Left ventricle myocardium superior (tissue), 1 donor: ENCODE measurements at regions not wholly inside any gene's neighbourhood (a gene's known extent, or its start where the extent isn't known, plus 50 kb on each side); places are given as distances from the start of the nearest gene placed in this dataset.

ENCODE experiments used
- ATAC-seq: fragments of 200-7000 bp; cut with Tn5 transposase; one replicate; pipeline ENCODE4 v1.9.1; 2020; ENCODE audit warnings: mild to moderate bottlenecking, moderate library complexity
- DNase-seq: peaks from one replicate; pipeline ENCODE4 v3.0.0-alpha.2; 2020
- intact Hi-C: fragments of 100-400 bp; cut with micrococcal nuclease; formaldehyde crosslinking; loops from one replicate; pipeline ENCODE4 v1.11.0; 2022
- donor health status: DM: no; HTN: yes; CAD: no; lungs with severe emphysema.

DNA sequence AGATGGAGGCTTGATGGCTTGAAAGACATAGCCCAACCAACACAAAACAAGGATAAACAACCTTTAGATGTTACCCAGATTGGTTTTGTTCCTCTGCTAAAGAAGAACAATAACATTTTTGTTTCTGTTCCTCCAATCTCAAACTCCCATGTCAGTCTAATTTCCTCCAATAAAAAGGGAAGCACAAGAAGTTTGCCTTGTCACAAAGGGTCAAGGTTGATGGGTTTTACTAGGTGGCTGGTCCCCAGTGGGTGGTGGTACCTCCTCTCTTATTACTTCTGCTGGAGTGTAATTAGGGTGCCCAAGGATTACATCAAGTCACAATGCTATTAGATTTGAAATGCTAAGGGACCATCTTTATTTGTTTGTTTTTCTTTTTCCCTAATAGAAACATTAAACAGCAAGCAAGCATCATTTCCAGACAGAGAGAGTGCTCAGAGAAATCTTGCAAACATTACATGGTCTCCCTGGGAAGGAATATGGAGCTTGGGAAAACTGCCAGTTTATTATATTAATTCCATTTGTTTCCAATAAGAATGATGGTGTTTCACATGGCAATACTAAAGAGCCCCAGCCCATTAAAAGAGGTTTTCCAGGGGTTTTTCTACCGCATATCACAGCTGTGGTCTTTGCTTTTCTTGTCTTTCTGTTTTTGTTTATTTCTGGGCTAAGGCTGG, 78.3 kb upstream of the AOAH start:
- DNase-seq (no peak), ATAC-seq (no peak)
- intact Hi-C loops: no loop called here

DNA sequence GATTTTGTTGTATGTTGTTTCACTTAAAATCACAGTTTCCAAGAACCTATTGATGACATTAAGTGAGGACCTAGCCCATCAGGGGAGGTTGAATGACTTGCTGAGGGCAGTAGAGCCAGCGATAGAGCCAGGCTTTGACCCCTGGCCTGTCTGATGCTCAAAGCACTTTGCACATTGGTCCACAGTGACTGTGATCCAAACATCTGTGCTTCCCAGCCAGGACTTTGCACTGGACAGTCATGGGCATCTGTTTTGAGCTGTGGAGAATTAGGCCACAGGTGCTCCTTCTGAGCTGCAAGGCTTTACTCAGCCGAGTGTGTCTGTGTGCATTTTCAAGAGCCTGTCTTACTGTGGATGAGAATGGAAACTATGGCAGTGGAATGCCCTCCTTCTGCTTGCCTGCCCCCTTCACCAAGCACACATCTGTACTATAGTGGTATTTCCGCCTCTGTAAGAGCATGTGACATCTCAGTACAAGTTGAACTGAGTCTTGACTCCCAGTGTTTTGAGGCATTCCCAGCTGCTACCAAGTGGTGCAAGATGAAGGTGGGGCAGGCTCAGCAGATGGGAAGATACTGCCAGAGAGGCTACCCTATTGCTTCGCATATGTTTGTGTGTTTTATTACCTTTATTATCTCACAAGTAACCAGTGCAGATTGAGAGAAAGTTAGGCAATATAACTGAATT, 72.7 kb upstream of the AOAH start:
- ATAC-seq (no peak), DNase-seq (no peak)
- intact Hi-C loops: no loop called here

DNA sequence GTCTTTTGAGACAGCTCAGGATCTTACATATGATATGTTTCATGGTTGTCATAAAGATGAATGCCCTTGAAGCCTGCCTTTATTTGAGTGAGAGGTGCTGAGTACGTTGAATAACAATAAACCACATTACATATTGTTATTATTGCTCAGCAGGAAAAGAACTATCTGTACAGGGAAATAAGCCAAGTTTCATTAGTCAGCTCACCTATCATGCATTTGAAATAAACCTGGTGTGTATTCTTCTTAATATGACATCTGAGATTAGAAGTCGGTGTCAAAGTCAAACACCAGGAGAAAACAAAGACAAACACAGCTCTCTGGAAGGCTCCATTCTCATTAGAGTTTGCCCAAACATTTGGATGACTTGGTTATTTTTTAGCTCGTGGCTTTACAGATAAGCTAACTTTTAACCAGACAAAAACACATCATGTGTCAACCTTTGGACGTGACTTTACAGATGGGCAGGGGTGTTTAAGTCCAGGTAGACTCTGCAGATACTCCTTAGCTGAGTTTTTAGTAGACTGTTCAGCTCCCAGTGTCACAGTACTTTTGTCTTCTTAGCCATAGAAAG, 71.2 kb upstream of the AOAH start:
- ATAC-seq: no peak
- no peak for DNase-seq
- intact Hi-C loops: no loop called here

DNA sequence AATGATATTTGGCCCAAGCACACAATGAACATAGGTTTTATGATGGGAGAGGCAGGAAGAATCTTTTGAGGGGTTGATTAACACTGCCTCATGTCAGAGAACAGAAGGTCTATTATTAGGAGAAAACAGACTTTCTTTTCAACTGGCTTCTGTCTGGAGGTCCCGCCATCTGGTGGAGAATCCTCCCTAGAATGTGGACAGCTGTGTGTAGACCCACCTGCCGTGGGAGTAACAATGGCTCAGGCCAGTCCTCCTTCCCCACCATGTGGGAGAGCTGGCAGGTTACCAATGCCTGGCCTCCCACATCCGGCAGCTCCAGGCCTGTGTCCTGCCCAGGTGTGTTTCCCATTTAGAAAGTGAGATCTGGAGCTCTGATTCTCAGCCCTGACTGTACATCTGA, 70.4 kb upstream of the AOAH start:
- ATAC-seq (no peak), DNase-seq (no peak)

DNA sequence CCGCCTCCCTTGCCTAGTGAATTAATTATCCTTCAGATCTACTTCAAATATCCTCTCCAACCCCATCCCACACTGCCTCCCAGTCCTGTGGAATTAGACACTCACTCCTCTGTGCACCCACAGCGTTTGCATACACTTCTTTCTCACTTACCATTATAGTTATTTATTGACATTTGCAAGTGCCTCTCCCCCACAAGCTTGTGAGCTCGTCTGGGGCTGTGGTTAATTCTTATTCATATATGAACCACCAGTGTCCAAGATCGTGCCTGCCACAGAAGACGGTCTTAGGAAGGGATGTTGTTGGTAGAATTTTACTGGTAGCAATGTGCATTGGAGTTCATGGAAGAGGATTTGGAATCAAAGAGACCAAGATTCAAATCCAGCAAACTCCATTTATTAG, 68.1 kb upstream of the AOAH start:
- ATAC-seq (no peak), DNase-seq (no peak)
- intact Hi-C loops: no loop called here

More for the DNA sequence above, 70.4 kb upstream of the AOAH start:
- intact Hi-C loops: no loop called here

DNA sequence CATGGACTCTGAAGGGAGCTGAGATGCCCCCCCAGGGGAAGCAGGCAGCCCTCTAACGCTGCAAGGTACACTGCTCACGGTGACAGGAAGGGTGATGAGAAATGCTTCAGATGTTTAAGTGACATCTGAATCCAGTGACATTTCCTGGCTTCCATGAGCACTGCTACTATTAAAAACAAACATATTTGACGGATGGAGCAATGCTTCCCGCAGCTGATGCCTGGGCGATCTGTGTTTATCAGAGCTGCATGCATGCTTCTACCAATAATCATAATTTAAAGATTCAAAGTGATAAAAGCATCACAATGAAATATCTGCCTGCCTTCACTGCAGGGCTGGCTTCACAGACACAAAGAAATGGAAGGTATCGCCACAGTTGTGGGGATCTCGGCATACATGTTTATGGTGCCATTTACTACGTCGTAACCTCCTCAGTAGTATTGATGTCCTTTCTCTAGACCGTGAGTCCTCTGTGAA, 66.1 kb upstream of the AOAH start:
- ATAC-seq (no peak), DNase-seq (no peak)
- intact Hi-C loops: no loop called here

DNA sequence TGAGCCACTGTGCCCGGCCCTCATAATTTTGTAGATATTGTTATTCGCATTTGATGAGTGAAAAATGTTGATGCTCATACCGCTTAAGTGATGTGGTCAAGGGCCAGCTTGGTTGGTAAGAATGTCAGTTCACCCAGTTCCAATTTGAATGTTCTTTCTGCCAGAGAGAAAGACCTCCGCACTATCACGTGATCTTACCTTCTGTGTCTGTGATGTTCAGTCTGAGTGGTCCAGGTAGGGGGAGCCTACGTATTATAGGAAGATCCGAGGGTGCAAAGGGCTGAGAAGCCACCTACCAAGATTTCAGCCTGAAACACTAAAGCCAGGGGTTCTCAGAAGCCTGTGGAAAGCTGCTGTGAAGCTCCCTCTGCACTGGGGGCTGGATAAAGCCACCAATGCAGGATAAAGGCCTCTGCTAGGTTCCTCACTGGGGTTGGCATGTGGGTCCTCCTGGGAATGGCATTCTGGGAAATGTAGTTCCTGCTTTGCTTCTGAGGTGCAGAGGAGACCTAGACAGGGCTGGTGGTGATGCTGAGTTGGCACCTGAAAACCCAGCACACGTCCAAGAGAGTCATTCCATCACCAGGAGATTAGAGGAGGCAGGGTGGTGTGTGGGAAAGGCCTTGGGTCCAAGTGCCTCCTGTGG, 64.7 kb upstream of the AOAH start:
- no peak for ATAC-seq
- intact Hi-C loops: no loop called here
- DNase-seq: no peak

DNA sequence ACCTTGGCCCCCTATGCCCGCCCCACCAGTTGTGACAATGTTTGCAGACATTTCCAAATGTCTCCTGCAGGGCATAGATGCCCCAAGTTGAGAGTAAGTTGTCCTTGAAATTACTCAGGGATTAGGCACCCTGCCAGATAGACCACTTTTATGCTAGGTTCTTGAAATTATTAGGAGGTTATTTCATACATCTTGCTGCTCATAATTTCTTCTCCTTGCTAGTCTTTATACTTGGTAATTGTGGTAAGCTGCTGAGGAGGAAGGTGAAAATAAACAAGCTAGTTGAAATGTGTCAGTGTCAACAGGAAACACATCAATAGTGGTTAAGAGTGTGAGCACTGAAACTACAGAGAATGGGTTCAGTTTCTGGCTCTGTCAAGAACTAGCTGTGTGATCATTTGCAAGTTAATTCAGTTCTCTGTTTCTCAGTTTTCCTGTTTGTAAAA, 63.7 kb upstream of the AOAH start:
- DNase-seq (no peak), ATAC-seq (no peak)
- intact Hi-C loops: no loop called here

DNA sequence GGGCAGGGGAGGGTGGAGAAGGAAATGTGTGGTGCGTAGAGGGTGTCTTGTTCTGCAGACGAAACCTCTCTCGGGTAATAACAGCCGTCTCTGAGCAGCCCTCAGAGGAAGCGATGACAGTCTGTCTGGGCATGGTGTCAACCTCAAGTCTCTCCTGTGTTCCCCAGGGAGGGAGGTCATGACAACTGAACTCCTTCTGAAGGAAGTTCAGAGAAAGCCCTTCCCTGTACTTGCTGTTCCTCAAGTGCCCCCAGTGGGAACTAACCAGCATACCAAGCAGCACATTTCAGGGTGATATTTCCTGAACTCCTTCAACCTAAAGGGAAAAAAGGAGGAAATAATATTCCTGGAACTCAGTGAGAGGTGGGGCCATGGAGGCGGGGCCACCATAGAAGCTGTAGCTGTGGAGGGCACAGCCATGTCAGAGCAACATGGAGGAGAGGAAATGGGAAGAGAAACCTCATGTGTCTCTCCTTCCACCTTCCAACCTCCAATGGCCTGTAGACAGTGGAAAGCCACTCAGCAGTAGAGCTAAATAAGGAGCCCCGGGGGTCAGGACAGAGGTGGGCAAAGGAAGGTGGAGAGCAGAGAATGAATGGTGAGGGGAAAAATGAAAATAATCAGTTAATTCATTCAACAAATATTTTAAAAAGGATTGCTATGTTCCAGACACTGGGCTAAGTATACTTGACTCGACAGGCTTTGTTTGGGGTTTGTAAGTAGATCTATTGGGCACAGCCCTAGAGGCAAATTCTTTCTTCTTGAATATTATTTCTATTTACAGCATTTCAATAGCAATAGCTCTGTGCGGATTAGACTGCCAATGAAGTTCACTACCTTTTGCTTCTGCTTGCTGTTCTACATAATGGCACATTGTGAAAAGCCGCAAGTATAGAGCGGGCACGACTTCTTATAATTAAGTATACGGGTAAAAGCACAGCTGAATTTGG, 61.0 kb upstream of the AOAH start:
- peak; percentile 95 for ATAC-seq
- intact Hi-C loops: no loop called here
- peak; percentile 45 for DNase-seq

DNA sequence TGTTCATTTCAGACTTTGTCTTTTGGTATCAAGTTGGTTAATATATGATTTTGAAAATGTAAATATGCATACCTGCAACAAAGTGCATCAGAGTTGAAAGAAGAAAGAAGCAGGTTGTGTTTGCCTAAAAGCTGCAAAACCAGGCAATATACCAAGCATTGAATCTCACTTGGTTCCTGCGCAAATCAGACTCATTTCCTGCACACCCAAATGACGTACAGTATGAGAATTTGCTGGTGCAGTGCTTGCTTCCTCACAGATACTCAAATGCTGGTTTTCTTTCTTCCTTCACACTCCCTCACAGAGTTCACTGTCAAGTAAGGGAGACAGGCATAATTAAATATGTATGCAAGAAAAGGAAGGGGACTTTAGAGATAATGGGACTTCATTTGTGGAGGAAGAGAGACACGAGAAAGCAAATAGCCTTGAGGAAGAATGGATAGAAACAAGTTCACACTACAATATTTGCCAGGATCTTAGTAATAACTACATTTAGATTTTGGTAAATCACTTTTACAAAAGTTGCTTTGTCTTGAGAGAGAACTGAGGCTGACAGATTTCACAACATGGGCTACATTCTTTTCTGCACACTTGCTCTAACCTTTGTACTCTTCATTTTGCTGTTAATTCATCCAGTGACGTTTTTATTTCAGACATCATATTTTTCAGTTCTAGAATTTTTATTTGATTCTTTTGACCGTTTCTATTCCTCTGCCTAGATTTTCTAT, 56.9 kb upstream of the AOAH start:
- intact Hi-C loops: no loop called here
- ATAC-seq (no peak), DNase-seq (no peak)

DNA sequence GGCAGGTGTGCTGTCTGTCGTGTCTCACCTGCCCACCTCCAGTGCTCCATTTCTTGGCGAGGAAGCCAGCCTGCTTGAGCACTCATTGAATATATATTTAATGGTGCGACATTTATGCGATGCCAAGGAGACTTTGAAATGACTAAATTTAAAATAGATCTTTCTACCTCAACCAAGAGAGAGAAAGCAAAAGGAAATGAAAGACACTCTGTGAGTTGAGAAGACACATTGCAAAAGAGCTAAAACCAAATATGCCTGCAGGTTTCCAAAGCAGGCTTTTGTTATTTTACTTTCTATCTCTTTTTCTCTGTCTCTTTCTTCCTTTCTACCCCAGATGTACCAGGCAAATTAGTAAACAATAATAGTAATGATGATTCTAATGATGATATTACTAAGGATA, 53.6 kb upstream of the AOAH start:
- ATAC-seq (no peak), DNase-seq (no peak)
- intact Hi-C loops: no loop called here

DNA sequence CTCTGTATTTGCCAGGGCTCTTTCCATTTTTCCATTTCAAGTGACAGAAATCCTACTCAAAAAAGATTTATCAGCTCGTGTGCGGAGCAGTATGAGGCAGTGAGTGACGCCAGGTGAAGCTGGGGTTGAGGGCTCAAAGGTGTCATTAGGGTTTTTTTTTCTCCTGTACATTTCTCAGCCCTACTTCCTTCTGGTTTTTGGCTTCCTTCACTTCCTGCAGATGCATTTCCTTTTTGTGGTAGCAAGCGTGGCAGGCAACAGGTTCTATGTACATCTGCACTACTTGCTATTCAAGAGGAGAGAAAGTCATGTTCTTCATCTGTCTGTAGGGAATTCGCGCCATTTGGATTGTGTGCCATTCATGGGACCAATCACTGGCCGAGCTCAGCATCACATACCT, 52.8 kb upstream of the AOAH start:
- intact Hi-C loops: no loop called here
- ATAC-seq: no peak
- DNase-seq: no peak

DNA sequence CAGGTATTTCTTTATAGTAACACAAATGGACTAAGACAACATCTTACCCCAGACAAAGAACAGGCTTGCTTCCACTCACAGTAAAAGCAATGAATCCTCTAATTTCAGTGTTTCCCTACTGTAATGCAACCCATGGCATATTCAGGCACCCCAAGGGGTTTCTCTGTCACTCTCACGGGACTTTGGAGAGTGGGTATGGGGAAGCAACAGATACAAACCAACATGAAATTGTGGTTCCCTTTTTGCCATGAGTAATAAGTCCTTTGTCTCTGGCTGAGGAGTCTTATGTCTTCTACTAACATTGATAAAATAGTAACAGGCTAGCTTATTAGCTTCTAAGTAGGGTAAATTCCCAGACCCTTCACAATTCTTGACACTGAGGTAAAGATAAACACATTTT, 51.4 kb upstream of the AOAH start:
- no peak for DNase-seq
- intact Hi-C loops: no loop called here
- ATAC-seq: peak; percentile 45

DNA sequence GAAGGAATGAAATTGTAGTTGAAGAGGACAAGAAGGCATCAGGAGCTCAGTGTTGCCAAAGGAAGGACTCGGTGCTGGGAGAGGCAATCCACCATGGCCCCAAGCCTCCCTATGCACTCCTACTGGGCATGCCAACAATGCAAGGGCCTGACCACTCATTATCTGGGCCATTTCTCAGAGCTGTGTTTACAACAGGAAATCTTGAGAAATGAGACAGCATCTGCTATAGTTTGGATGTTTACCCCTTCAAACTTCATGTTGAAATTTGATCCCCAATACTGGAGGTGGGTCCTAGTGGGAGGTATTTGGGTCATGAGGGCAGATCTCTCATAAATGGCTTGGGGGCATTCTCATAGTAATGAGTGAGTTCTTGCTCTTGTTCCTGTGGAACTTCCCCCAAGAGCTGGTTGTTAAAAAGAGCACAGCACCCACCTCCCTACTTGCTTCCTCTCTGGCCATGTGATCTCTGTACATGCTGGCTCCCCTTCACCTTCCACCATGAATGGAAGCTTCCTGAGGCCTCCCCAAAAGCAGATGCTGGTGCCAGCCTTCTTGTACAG, 50.8 kb upstream of the AOAH start:
- ATAC-seq (no peak), DNase-seq (no peak)
- intact Hi-C loops: no loop called here
